Lung (tissue), 11 donors: ENCODE measurements at regions not wholly inside any gene's neighbourhood (a gene's known extent, or its start where the extent isn't known, plus 50 kb on each side); places are given as distances from the start of the nearest gene placed in this dataset.

Experiments
- ATAC-seq: fragments of 200-7000 bp; cut with Tn5 transposase; one replicate; pipeline ENCODE4 v1.9.1; 2020; ENCODE audit warnings: moderate number of reproducible peaks; ENCODE audit not compliant: insufficient read depth, low FRiP score
- DNase-seq, 3 donors: peaks; one replicate each; pipeline ENCODE4 v3.0.0-alpha.2; 2013 to 2017
- H3K27ac ChIP-seq, 2 donors: one replicate each; pipeline ENCODE4 v1.5.1; 2013; ENCODE audit warnings: mild to moderate bottlenecking in 2 of 2, moderate library complexity in 2 of 2, control low read depth in 1 of 2, inconsistent platforms in 1 of 2, low read depth in 1 of 2, low read length in 1 of 2
- H3K27me3 ChIP-seq, 3 donors: one replicate each; pipeline ENCODE4 v1.5.1; 2013; ENCODE audit warnings: low read length in 2 of 3; ENCODE audit not compliant: control insufficient read depth in 3 of 3, insufficient read depth in 3 of 3
- H3K36me3 ChIP-seq, 4 donors: one replicate each; pipeline ENCODE4 v1.5.1; 2013; ENCODE audit warnings: low read length in 4 of 4, mild to moderate bottlenecking in 1 of 4, moderate library complexity in 1 of 4; ENCODE audit not compliant: control insufficient read depth in 4 of 4, insufficient read depth in 4 of 4
- H3K4me1 ChIP-seq, 5 donors: one replicate each; pipeline ENCODE4 v1.5.1; 2013; ENCODE audit warnings: low read length in 5 of 5, mild to moderate bottlenecking in 2 of 5, moderate library complexity in 1 of 5; ENCODE audit not compliant: control insufficient read depth in 5 of 5, insufficient read depth in 5 of 5
- H3K4me3 ChIP-seq: one replicate; pipeline ENCODE4 v1.5.1; 2013; ENCODE audit warnings: mild to moderate bottlenecking, control low read depth, moderate library complexity
- H3K9ac ChIP-seq, 2 donors: one replicate each; pipeline ENCODE4 v1.5.1; 2013; ENCODE audit warnings: low read length in 2 of 2, control low read depth in 1 of 2; ENCODE audit not compliant: insufficient read depth in 1 of 2
- H3K9me3 ChIP-seq, 4 donors: one replicate each; pipeline ENCODE4 v1.5.1; 2013; ENCODE audit warnings: low read length in 3 of 4, mild to moderate bottlenecking in 1 of 4, moderate library complexity in 1 of 4; ENCODE audit not compliant: control insufficient read depth in 4 of 4, insufficient read depth in 3 of 4
- WGBS, 2 donors: extraction: QIAGEN DNeasy Blood & Tissue Kit; methylation state at CpG; one replicate each; pipeline ENCODE4 v1.1.7; 2013; 5-methylcytosine and 5-hydroxymethylcytosine counted together
- TF ChIP-seq, protein P1 (sequence below): IDR thresholded peaks from 2 replicates; pipeline ENCODE4 v1.5.1; 2012; ENCODE audit warnings: mild to moderate bottlenecking; ENCODE audit errors: control extremely low read depth, extremely low read depth
- donor health status: control.
- donor health status: control.
- donor health status: Bipolar disorder and iron deficiency.
- donor health status: healthy.
- donor health status: DM: yes; HTN: yes; CAD: no.

DNA sequence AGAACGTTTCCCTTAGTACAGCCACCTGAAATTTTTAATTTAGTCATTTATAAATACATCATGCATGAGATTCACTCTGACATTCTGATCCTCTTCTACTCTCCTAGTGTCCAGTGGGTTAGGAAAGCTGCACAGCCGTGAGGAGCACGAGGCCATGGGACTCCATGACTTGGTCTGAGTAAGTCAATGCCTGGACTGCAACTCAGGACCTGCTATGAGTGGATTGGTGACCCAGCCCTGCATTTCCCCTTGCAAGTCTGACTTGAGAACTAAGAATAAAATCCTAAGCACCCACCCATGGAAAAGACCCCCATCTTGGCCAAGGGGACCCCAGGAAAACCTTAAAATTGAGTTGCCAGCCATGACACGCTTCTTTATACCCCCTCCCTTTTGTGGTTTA lies 237.6 kb upstream of the HDAC4 start:
- DNase-seq (no peak), ATAC-seq (no peak)
- Histone ChIP-seq H3K36me3 (no peaks in the 10 kb centered on the region), H3K9ac (no peak overlapping the region), H3K27ac (no peak overlapping the region), H3K27me3 (peaks cover 0 to 2% (median 0%) of the 10 kb centered on the region in 3 donors), H3K9me3 (peaks cover 0 to 16% (median 1%) of the 10 kb centered on the region in 4 donors), H3K4me3 (no peak overlapping the region), H3K4me1 (no peaks in the 10 kb centered on the region)
- TF ChIP-seq, protein P1, sequence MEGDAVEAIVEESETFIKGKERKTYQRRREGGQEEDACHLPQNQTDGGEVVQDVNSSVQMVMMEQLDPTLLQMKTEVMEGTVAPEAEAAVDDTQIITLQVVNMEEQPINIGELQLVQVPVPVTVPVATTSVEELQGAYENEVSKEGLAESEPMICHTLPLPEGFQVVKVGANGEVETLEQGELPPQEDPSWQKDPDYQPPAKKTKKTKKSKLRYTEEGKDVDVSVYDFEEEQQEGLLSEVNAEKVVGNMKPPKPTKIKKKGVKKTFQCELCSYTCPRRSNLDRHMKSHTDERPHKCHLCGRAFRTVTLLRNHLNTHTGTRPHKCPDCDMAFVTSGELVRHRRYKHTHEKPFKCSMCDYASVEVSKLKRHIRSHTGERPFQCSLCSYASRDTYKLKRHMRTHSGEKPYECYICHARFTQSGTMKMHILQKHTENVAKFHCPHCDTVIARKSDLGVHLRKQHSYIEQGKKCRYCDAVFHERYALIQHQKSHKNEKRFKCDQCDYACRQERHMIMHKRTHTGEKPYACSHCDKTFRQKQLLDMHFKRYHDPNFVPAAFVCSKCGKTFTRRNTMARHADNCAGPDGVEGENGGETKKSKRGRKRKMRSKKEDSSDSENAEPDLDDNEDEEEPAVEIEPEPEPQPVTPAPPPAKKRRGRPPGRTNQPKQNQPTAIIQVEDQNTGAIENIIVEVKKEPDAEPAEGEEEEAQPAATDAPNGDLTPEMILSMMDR, result no peak
- WGBS, 2 donors, result 83 to 87% methylated on average over 4 of the region's 4 CpGs

DNA sequence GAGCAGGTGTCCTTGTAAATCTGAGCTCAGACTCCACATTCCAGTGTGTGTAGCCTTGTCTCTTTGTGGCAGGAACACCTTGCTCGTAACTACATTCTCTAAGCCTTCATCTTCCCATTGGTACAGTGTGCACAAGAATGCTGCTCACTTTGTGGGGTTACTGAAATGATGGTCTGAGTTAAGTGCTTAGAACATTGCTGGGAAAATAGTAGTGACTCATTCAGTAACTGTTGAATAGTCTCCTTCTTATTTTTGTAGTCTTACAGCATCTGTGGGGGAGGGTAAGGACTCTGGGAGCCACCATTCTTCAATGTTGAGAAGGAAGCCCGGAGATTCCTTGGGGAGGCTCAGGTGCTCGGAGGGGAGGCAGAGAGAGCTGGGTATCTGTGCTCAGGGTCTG lies 236.0 kb upstream of the HDAC4 start:
- Histone ChIP-seq H3K27me3 (no peaks in the 10 kb centered on the region), H3K27ac (no peak overlapping the region), H3K4me1 (no peaks in the 10 kb centered on the region), H3K4me3 (no peak overlapping the region), H3K9me3 (peaks cover 0 to 14% (median 1%) of the 10 kb centered on the region in 4 donors), H3K9ac (no peak overlapping the region), H3K36me3 (no peaks in the 10 kb centered on the region)
- TF ChIP-seq, protein P1, result no peak
- DNase-seq (no peak), ATAC-seq (no peak)
- 79 to 88% methylated on average over 3 of the region's 3 CpGs for WGBS, 2 donors

DNA sequence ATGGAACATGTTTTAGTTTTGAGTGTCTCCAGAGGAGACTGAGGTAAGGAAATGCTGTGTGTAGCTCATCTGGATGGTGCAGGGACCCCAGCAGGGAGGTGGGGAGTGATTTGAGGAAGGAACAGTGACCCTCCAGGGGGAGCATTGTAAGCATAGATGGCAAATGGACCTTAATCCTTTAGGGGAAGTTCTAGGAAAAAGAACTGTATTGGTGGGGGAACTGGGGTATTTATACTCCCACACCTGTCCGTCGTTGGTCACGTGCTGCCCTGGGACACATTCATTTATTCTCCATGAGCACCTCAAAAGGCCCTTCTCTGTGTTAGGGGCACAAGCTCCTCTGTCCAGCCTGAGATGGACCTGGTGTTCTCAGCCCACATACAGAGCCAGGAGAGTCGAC lies 233.9 kb upstream of the HDAC4 start:
- no peaks in the 10 kb centered on the region for H3K27me3 ChIP-seq
- H3K4me3 ChIP-seq, result no peak overlapping the region
- no peak overlapping the region for H3K9ac ChIP-seq

More for the DNA sequence above, 233.9 kb upstream of the HDAC4 start:
- WGBS, 2 donors, result 92 to 96% methylated on average over 4 of the region's 4 CpGs
- Histone ChIP-seq H3K4me1 (no peaks in the 10 kb centered on the region), H3K36me3 (no peaks in the 10 kb centered on the region), H3K27ac (no peak overlapping the region), H3K9me3 (peaks cover 0 to 11% (median 1%) of the 10 kb centered on the region in 4 donors)
- TF ChIP-seq, protein P1, result no peak
- DNase-seq (no peak), ATAC-seq (no peak)
